ENCODE measurements at regions not wholly inside any gene's neighbourhood (a gene's known extent, or its start where the extent isn't known, plus 50 kb on each side); places are given as distances from the start of the nearest gene placed in this dataset.

DNA sequence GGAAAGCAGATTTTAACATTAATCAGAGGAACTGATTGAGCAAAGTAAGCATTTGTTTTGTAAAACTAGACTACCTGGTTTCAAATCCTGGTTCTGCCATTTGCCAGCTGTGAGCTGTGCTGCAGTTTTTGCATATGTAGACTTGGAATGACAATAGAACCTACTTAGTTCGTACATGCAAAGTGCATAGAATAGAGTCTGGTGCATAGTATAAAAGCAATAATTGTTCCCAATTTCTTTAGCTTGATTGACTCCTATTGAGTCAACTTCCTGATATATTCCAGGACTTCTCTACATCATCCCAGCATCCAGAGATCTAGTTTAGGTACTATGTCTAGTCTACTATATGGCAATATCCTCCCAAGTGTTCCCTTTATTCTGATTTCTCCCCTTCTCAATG is 144.4 kb upstream of the FGGY start:
- TF ChIP-seq, protein P1, sequence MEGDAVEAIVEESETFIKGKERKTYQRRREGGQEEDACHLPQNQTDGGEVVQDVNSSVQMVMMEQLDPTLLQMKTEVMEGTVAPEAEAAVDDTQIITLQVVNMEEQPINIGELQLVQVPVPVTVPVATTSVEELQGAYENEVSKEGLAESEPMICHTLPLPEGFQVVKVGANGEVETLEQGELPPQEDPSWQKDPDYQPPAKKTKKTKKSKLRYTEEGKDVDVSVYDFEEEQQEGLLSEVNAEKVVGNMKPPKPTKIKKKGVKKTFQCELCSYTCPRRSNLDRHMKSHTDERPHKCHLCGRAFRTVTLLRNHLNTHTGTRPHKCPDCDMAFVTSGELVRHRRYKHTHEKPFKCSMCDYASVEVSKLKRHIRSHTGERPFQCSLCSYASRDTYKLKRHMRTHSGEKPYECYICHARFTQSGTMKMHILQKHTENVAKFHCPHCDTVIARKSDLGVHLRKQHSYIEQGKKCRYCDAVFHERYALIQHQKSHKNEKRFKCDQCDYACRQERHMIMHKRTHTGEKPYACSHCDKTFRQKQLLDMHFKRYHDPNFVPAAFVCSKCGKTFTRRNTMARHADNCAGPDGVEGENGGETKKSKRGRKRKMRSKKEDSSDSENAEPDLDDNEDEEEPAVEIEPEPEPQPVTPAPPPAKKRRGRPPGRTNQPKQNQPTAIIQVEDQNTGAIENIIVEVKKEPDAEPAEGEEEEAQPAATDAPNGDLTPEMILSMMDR (IDR thresholded peaks at IDR 0.05; ENCODE audit: insufficient read depth, low read length, poor library complexity, severe bottlenecking): no peak

DNA sequence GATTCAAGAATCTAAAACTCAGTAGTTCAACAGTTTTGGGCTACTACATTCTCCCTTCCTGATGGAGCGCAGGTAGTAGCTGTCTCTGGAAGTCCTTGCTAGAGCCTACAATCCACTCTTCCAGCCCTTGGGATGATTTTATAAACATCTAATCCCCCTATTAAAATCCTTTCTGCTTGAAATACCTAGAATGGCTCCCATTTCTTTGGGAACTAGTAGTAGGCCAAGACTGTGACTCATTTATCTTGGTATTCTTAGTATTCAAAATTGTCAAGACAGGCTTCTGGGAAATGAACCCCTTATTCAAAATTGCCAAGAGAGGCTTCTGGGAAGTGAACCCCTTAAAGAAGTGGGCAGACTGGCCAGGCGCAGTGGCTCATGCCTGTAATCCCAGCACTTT is 142.5 kb upstream of the FGGY start:
- DNase-seq (ENCODE audit: low read depth): no peak
- TF ChIP-seq, protein P1 (IDR thresholded peaks at IDR 0.05; ENCODE audit: insufficient read depth, low read length, poor library complexity, severe bottlenecking): no peak
- Histone ChIP-seq H3K27me3 (ENCODE audit: control insufficient read depth, insufficient read depth, low read length) (no peaks in the 10 kb centered on the region), H3K36me3 (ENCODE audit: control insufficient read depth, insufficient read depth, low read length) (no peaks in the 10 kb centered on the region), H3K4me3 (ENCODE audit: low read depth, low read length) (no peak overlapping the region)

More for the DNA sequence above, 144.4 kb upstream of the FGGY start:
- Histone ChIP-seq H3K27me3 (ENCODE audit: control insufficient read depth, insufficient read depth, low read length) (no peaks in the 10 kb centered on the region), H3K36me3 (ENCODE audit: control insufficient read depth, insufficient read depth, low read length) (no peaks in the 10 kb centered on the region), H3K4me3 (ENCODE audit: low read depth, low read length) (no peak overlapping the region)
- DNase-seq (ENCODE audit: low read depth): no peak

DNA sequence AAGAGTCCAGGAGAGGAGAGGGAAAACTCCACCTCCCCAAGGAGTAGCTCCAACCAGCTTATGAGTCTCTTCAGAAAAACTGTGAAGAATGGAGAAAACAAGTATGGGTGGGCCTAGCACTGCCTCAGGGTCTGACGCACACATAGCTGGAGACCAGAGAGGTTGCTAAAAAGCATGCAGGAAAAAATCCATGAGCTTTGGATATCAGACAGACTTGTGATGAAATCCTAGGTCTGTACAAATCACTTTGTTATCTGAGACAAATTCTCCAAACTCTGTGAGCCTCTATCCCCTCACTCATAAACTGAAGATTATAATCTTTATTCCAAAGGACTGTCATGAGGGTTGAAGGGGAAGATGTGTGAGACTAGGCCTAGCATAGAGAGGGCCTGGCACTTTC is 141.5 kb upstream of the FGGY start:
- TF ChIP-seq, protein P1 (IDR thresholded peaks at IDR 0.05; ENCODE audit: insufficient read depth, low read length, poor library complexity, severe bottlenecking): no peak
- H3K36me3 ChIP-seq (ENCODE audit: control insufficient read depth, insufficient read depth, low read length): no peaks in the 10 kb centered on the region
- DNase-seq (ENCODE audit: low read depth): no peak
- H3K4me3 ChIP-seq (ENCODE audit: low read depth, low read length): no peak overlapping the region
- no peaks in the 10 kb centered on the region for H3K27me3 ChIP-seq (ENCODE audit: control insufficient read depth, insufficient read depth, low read length)

DNA sequence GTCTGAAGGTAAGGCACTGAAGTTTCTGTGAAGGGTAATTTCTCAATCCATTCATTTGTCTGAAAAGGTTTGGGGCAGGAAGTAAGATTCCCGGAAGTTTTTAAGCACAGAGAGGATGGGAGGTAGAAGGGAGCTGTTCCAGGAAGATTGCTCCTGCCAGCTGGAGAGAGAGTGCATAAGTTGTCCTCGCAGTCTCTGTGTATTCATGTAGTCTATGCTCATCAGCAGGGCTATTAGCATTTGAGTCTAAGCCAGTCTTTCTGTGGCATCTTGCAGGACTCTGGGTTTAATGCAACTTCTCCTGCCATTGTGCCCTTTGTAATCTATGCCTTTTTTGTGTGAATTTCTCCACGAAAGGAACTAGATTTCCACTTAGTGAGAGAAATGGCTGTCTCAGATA is 140.8 kb upstream of the FGGY start:
- TF ChIP-seq, protein P1 (IDR thresholded peaks at IDR 0.05; ENCODE audit: insufficient read depth, low read length, poor library complexity, severe bottlenecking): no peak

DNA sequence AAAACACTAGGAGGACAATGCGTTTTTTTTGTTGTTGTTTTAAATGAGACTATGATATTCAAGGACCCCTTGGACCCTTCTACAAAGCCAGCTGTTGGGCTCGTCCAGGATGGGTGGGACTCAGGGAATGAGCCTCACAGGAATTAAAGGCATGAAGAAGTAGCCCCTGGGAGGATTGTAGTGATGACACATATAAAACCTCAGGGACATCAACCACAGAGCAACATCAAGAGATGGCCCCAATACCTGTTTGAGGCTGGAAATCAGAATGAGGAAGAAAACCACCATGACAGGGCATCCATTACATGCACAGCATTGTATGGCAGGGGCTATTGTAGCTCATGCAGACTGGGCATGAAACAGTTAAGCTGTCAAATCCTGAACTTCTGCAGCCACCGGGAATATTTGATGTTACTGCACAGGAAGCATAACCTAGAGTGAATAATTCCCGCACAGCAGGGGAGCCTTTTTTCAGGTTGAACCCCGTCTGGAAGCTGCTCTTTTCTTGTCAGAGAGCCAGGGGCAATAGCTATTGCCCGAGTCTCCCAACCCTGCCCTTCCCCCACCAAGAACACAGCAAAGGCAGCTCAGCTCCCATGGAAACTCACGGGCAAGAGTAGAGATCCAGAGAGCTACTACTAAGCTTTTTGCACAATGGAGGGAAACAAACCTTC is 140.2 kb upstream of the FGGY start:
- no peak overlapping the region for H3K4me3 ChIP-seq (ENCODE audit: low read depth, low read length)
- TF ChIP-seq, protein P1 (IDR thresholded peaks at IDR 0.05; ENCODE audit: insufficient read depth, low read length, poor library complexity, severe bottlenecking): no peak
- no peaks in the 10 kb centered on the region for H3K27me3 ChIP-seq (ENCODE audit: control insufficient read depth, insufficient read depth, low read length)
- no peaks in the 10 kb centered on the region for H3K36me3 ChIP-seq (ENCODE audit: control insufficient read depth, insufficient read depth, low read length)
- DNase-seq (ENCODE audit: low read depth): no peak

More for the DNA sequence above, 140.8 kb upstream of the FGGY start:
- no peaks in the 10 kb centered on the region for H3K27me3 ChIP-seq (ENCODE audit: control insufficient read depth, insufficient read depth, low read length)
- no peaks in the 10 kb centered on the region for H3K36me3 ChIP-seq (ENCODE audit: control insufficient read depth, insufficient read depth, low read length)
- no peak overlapping the region for H3K4me3 ChIP-seq (ENCODE audit: low read depth, low read length)
- DNase-seq (ENCODE audit: low read depth): no peak

DNA sequence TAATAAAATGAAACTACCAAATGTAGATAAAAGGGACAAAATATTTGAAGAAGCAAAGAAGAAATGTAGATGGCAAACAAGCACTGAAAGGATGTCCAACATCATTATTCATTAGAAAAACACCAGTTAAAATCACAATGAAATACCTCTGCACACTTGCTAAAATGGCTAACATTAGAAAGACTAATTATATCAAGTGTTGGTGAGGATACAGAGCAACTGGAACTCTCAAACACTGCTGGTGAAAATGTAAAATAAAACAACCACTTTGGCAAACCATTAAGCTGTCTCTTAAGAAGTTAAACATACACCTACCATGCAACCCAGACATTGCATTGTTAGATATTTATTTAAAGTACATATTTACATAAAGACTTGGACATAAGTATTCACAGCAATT is 138.6 kb upstream of the FGGY start:
- DNase-seq (ENCODE audit: low read depth): no peak
- no peaks in the 10 kb centered on the region for H3K36me3 ChIP-seq (ENCODE audit: control insufficient read depth, insufficient read depth, low read length)
- TF ChIP-seq, protein P1 (IDR thresholded peaks at IDR 0.05; ENCODE audit: insufficient read depth, low read length, poor library complexity, severe bottlenecking): no peak
- H3K27me3 ChIP-seq (ENCODE audit: control insufficient read depth, insufficient read depth, low read length): no peaks in the 10 kb centered on the region
- H3K4me3 ChIP-seq (ENCODE audit: low read depth, low read length): no peak overlapping the region

All from kidney epithelial cell (primary cell).